ENCODE measurements at regions not wholly inside any gene's neighbourhood (a gene's known extent, or its start where the extent isn't known, plus 50 kb on each side); places are given as distances from the start of the nearest gene placed in this dataset.

DNA sequence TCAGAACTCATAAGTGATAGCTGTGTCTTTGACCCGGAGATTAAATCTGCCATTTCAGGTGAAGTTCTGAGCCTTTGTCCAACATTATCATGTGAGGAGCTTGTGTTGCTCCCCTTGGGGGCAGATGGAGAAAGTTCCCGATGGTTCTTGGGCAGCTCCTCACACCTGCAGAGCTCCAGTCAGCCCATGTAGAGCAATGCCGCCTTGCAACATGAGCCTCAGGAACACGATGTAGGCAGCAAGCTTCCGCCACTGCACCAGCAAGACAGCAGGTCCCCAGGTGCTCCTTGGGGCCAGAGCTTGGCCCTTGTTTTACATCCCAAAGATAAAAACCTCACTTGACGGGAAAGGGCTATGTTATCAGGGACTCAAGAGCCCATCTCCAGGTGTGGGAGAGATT is 292.7 kb downstream of the IRX1 start:
- Histone ChIP-seq H3K4me1 (replicated peaks) (no peaks in the 10 kb centered on the region), H3K9me3 (no peaks in the 10 kb centered on the region), H3K27ac (no peak overlapping the region), H3K27me3 (replicated peaks; ENCODE audit: insufficient read depth) (no peaks in the 10 kb centered on the region), H3K36me3 (no peaks in the 10 kb centered on the region), H3K4me3 (no peak overlapping the region)
- no peak for TF ChIP-seq POLR2AphosphoS5 (IDR thresholded peaks at IDR 0.05)
- TF ChIP-seq, protein P1, sequence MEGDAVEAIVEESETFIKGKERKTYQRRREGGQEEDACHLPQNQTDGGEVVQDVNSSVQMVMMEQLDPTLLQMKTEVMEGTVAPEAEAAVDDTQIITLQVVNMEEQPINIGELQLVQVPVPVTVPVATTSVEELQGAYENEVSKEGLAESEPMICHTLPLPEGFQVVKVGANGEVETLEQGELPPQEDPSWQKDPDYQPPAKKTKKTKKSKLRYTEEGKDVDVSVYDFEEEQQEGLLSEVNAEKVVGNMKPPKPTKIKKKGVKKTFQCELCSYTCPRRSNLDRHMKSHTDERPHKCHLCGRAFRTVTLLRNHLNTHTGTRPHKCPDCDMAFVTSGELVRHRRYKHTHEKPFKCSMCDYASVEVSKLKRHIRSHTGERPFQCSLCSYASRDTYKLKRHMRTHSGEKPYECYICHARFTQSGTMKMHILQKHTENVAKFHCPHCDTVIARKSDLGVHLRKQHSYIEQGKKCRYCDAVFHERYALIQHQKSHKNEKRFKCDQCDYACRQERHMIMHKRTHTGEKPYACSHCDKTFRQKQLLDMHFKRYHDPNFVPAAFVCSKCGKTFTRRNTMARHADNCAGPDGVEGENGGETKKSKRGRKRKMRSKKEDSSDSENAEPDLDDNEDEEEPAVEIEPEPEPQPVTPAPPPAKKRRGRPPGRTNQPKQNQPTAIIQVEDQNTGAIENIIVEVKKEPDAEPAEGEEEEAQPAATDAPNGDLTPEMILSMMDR (IDR thresholded peaks at IDR 0.05): no peak
- no peak for TF ChIP-seq POLR2A (IDR thresholded peaks at IDR 0.05)
- no peak for DNase-seq (ENCODE audit: low spot score)
- intact Hi-C loops (cut with DNase I): no loop called here
- WGBS: 68% methylated on average over 6 of the region's 6 CpGs

DNA sequence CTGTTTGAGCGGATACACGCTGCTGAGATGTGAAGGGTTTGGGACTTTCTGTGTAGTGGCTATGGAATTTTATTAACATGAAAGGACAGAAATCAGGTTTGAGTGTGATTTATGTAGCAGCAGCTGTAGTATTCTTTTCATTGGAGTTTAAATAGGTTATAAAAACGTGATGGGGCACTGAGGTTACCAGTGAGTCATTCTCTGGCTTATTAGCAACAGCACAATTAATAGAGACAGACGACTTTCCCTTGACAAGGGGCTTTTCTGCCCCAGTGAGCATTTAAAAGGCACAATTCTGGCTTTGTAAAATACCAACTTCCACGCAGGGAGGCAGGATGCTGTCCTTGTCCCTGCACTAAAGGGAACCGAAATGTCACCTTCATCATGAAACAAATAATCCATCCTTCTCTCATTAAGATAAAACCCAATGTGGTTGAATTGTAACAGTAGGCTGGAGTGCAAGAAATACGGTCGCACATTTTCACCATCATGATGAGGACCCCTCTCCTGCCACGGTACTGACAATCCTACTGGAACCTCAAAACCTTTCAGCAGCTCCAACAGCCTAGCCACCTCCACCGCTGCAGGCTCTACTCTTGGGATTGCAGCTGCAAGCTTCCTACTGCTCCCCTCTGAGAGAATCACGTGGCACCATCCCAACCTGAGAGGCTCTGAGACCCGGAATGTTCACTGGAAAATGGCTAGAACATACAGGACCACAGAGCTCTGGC is 293.9 kb downstream of the IRX1 start:
- TF ChIP-seq, protein P1 (IDR thresholded peaks at IDR 0.05): no peak
- no peak for TF ChIP-seq POLR2A (IDR thresholded peaks at IDR 0.05)
- TF ChIP-seq POLR2AphosphoS5 (IDR thresholded peaks at IDR 0.05): no peak
- no peak overlapping the region for H3K4me3 ChIP-seq
- H3K9me3 ChIP-seq: no peaks in the 10 kb centered on the region
- no peak for DNase-seq (ENCODE audit: low spot score)
- H3K36me3 ChIP-seq: no peaks in the 10 kb centered on the region
- no peaks in the 10 kb centered on the region for H3K4me1 ChIP-seq (replicated peaks)
- H3K27me3 ChIP-seq (replicated peaks; ENCODE audit: insufficient read depth): no peaks in the 10 kb centered on the region
- WGBS: 60% methylated on average over 12 of the region's 12 CpGs
- H3K27ac ChIP-seq: no peak overlapping the region
- intact Hi-C loops (cut with DNase I): no loop called here

DNA sequence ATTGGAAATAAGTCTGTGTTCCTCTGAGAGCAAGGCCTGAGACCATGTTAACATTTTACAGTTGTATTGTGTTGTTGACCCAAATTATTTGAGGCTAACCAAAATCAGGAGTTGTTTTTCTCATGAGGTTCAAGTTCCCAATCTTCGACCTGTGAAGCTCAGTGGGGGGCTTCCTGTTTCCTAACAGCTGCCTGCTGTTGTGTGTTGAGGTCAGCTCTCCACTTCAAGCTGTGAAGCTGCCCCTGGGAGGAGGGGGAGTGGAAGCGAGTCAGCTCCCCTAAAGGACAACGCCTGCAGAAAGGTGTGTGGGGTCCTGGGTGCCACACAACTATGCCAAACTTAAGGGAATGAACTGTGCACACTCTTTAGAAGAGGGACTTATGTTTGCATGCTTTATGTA is 295.5 kb downstream of the IRX1 start:
- TF ChIP-seq POLR2A (IDR thresholded peaks at IDR 0.05): no peak
- TF ChIP-seq, protein P1 (IDR thresholded peaks at IDR 0.05): no peak
- TF ChIP-seq POLR2AphosphoS5 (IDR thresholded peaks at IDR 0.05): no peak
- Histone ChIP-seq H3K9me3 (no peaks in the 10 kb centered on the region), H3K27me3 (replicated peaks; ENCODE audit: insufficient read depth) (no peaks in the 10 kb centered on the region), H3K4me1 (replicated peaks) (no peaks in the 10 kb centered on the region), H3K36me3 (no peaks in the 10 kb centered on the region), H3K27ac (no peak overlapping the region), H3K4me3 (no peak overlapping the region)
- 70% methylated on average over 3 of the region's 3 CpGs for WGBS
- DNase-seq (ENCODE audit: low spot score): no peak
- intact Hi-C loops (cut with DNase I): no loop called here

DNA sequence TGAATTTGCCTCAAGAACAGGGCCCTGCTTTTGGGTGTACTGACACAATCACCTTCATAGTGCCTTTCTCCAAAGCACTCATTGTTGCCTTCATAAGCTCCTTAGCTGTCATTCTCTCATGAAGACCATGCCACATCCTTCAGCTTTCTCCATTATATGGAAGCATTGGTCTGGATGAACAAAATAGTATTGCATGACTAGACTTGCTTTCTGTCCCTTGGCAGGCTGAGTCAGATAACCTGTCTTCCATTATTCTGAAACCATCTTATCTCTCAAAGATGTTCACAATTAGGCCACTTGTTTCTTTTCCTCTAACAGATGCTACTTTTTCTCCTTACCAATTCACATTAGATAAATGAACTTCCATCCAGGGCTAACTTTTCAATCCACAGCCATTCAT is 297.9 kb downstream of the IRX1 start:
- Histone ChIP-seq H3K36me3 (no peaks in the 10 kb centered on the region), H3K4me3 (no peak overlapping the region), H3K27me3 (replicated peaks; ENCODE audit: insufficient read depth) (no peaks in the 10 kb centered on the region), H3K27ac (no peak overlapping the region), H3K4me1 (replicated peaks) (no peaks in the 10 kb centered on the region), H3K9me3 (no peaks in the 10 kb centered on the region)
- no peak for DNase-seq (ENCODE audit: low spot score)
- TF ChIP-seq POLR2A (IDR thresholded peaks at IDR 0.05) (no peak), POLR2AphosphoS5 (IDR thresholded peaks at IDR 0.05) (no peak)
- TF ChIP-seq, protein P1 (IDR thresholded peaks at IDR 0.05): no peak
- intact Hi-C loops (cut with DNase I): no loop called here

DNA sequence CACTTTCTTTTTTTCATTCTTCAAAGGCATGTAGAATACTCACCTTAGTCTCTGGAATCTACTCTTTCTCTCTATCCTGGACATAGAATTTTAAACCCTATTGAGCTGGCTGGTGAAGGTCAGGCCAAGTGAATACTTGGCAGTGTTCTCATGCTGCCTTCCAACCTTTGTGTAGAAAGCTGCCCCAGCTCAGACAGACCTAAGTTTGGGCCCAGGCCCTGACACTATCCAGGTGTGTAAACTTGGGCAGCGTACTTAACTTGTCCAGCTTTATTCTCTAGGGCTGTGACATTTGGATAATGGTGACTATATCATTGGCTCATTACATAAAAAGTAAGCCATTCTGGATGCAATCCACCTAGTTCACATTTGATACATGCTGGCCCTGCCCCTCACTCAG is 298.3 kb downstream of the IRX1 start:
- intact Hi-C loops (cut with DNase I): no loop called here

More for the DNA sequence above, 298.3 kb downstream of the IRX1 start:
- no peaks in the 10 kb centered on the region for H3K27me3 ChIP-seq (replicated peaks; ENCODE audit: insufficient read depth)
- no peak overlapping the region for H3K4me3 ChIP-seq
- TF ChIP-seq POLR2AphosphoS5 (IDR thresholded peaks at IDR 0.05) (no peak), POLR2A (IDR thresholded peaks at IDR 0.05) (no peak)
- TF ChIP-seq, protein P1 (IDR thresholded peaks at IDR 0.05): no peak
- H3K27ac ChIP-seq: no peak overlapping the region
- DNase-seq (ENCODE audit: low spot score): no peak
- H3K4me1 ChIP-seq (replicated peaks): no peaks in the 10 kb centered on the region
- H3K36me3 ChIP-seq: no peaks in the 10 kb centered on the region
- WGBS: 93% methylated on average over 1 of the region's 1 CpG
- H3K9me3 ChIP-seq: no peaks in the 10 kb centered on the region

All from prostate gland (tissue), 2 donors.